ENCODE measurements at regions not wholly inside any gene's neighbourhood (a gene's known extent, or its start where the extent isn't known, plus 50 kb on each side); places are given as distances from the start of the nearest gene placed in this dataset.

DNA sequence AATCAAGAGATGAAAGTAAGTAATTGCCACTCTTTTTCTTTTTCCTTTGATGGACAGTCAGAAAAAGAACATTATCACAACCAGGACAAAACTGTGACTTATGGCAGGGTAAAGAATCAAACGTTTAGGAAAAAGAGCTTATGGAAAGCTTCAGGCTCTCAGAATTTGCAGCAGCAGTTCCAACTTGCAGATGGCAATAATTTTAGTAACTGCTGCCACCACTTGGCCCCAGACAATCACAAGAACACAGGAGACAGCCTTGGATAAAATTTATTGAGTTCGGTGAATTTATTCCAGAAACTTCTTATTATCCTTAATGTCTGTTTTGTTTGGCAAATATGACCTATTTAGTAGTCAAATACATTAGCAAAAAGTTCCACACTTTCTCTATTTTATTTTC, 804.4 kb downstream of the BRINP3 start:
- no peak for TF ChIP-seq CTCF (IDR thresholded peaks at IDR 0.05)
- TF ChIP-seq POLR2AphosphoS5 (IDR thresholded peaks at IDR 0.05) = no peak
- no peak for TF ChIP-seq POLR2A (IDR thresholded peaks at IDR 0.05)
- no peak for TF ChIP-seq EP300 (IDR thresholded peaks at IDR 0.05)

Measured in sigmoid colon (tissue), 4 donors.